IPS-11a (cell line): ENCODE measurements at regions not wholly inside any gene's neighbourhood (a gene's known extent, or its start where the extent isn't known, plus 50 kb on each side); places are given as distances from the start of the nearest gene placed in this dataset.

Source experiments
- H3K4me3 ChIP-seq: one replicate; pipeline ENCODE4 v1.5.1; 2013; ENCODE audit warnings: low read depth, low read length, control low read depth

- no peak overlapping the region for H3K4me3 ChIP-seq
These were observed 131.6 kb upstream of the BMP4 start for GRCh38 chr14:54088271-54088670.

GRCh38 chr14:54090274-54090673 lies 133.6 kb upstream of the BMP4 start:
- no peak overlapping the region for H3K4me3 ChIP-seq

GRCh38 chr14:54094765-54095164 lies 138.1 kb upstream of the BMP4 start:
- no peak overlapping the region for H3K4me3 ChIP-seq

- H3K4me3 ChIP-seq = no peak overlapping the region
These were observed 141.9 kb upstream of the BMP4 start for GRCh38 chr14:54098536-54098935.

- H3K4me3 ChIP-seq = no peak overlapping the region
These were observed 145.4 kb upstream of the BMP4 start for GRCh38 chr14:54102051-54102456.

GRCh38 chr14:54102530-54102929 lies 145.9 kb upstream of the BMP4 start:
- H3K4me3 ChIP-seq = no peak overlapping the region

- H3K4me3 ChIP-seq = no peak overlapping the region
These were observed 148.0 kb upstream of the BMP4 start for GRCh38 chr14:54104601-54105145.

GRCh38 chr14:54105406-54105805 lies 148.8 kb upstream of the BMP4 start:
- no peak overlapping the region for H3K4me3 ChIP-seq

GRCh38 chr14:54105898-54106297 lies 149.3 kb upstream of the BMP4 start:
- no peak overlapping the region for H3K4me3 ChIP-seq

- no peak overlapping the region for H3K4me3 ChIP-seq
These were observed 150.2 kb upstream of the BMP4 start for GRCh38 chr14:54106661-54107377.

- no peak overlapping the region for H3K4me3 ChIP-seq
These were observed 152.2 kb upstream of the BMP4 start for GRCh38 chr14:54108481-54109471.

GRCh38 chr14:54109521-54110120 lies 153.0 kb upstream of the BMP4 start:
- H3K4me3 ChIP-seq = no peak overlapping the region

- H3K4me3 ChIP-seq = no peak overlapping the region
These were observed 158.3 kb upstream of the BMP4 start for GRCh38 chr14:54114941-54115340.

- H3K4me3 ChIP-seq = no peak overlapping the region
These were observed 159.7 kb upstream of the BMP4 start for GRCh38 chr14:54116198-54116885.

GRCh38 chr14:54116972-54117371 lies 160.3 kb upstream of the BMP4 start:
- no peak overlapping the region for H3K4me3 ChIP-seq

GRCh38 chr14:54117396-54117795 lies 160.8 kb upstream of the BMP4 start:
- H3K4me3 ChIP-seq = no peak overlapping the region

- no peak overlapping the region for H3K4me3 ChIP-seq
These were observed 161.3 kb upstream of the BMP4 start for GRCh38 chr14:54117924-54118323.

GRCh38 chr14:54120260-54120659 lies 163.6 kb upstream of the BMP4 start:
- H3K4me3 ChIP-seq = no peak overlapping the region

- H3K4me3 ChIP-seq = no peak overlapping the region
These were observed 164.9 kb upstream of the BMP4 start for GRCh38 chr14:54121466-54122027.

GRCh38 chr14:54123841-54124240 lies 167.2 kb upstream of the BMP4 start:
- H3K4me3 ChIP-seq = no peak overlapping the region
